HG03175 (cell line): ENCODE measurements at regions not wholly inside any gene's neighbourhood (a gene's known extent, or its start where the extent isn't known, plus 50 kb on each side); places are given as distances from the start of the nearest gene placed in this dataset.
"Not testable (repeated sequence)": the region's sequence is repeated elsewhere in the genome, so short reads cannot be mapped to it uniquely, and the experiment has no call there.

Source experiments
- ATAC-seq: cut with Tn5 transposase; IDR thresholded peaks from one replicate; pipeline ENCODE4 v1.9.1; 2021; ENCODE audit warnings: mild to moderate bottlenecking, moderate library complexity; ENCODE audit not compliant: unreplicated experiment

DNA sequence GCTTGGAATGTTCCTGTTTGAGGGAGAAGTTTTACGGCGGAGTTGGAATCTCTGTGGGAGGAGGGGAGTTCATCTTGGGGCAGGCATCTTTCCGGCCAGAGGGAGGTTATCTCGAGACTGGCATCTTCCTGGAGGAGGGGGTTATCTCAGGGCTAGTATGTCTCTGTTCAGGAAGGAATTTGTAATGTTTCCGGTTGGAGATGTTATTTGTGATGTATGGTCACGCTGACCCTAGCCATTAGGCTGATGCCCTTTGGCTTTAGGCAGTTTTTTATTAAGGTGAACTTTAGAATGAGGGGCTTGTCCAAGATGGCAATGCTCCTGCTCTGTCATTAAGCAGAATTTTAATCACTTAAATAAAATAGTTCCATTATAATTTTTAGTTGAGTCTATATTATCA, 449.7 kb downstream of the PCDH10 start:
- no peak for ATAC-seq

DNA sequence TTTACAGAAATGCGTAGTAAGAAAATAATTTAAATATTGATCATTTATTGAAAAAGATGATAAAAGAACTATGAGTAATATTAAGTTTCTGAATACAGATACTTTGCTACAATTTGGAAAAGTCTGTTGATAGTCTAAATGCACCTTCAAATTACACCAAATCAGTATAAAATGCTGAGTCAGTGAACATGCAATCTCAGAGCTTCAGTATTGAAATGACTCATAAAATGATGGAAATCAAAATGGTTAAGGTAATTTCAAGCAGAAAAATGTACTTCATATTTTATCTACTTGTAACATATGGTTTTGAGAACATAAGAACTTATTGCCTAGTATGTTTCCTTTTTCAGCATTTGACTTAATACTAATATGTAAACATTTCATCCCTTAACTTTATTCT, 448.2 kb downstream of the PCDH10 start:
- ATAC-seq = no peak

DNA sequence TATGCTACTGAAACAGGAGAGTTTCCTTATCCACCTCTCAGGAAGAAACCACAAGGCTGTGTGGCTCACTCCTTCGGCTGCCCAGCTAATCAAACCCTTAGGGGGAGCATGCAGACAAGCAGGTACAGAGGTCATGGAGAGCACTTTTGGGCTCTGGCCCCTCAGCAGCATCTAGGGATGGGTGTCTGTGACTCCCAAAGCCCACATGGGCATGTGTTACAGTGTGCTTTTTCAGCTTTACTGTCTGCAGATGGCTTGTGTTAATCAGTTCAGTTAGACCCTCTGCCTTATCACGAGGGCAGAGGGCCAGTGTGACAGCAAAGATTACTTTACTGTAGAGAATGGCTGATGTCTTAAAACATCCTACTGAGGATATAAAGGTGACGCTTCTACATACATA, 447.4 kb downstream of the PCDH10 start:
- ATAC-seq = no peak

DNA sequence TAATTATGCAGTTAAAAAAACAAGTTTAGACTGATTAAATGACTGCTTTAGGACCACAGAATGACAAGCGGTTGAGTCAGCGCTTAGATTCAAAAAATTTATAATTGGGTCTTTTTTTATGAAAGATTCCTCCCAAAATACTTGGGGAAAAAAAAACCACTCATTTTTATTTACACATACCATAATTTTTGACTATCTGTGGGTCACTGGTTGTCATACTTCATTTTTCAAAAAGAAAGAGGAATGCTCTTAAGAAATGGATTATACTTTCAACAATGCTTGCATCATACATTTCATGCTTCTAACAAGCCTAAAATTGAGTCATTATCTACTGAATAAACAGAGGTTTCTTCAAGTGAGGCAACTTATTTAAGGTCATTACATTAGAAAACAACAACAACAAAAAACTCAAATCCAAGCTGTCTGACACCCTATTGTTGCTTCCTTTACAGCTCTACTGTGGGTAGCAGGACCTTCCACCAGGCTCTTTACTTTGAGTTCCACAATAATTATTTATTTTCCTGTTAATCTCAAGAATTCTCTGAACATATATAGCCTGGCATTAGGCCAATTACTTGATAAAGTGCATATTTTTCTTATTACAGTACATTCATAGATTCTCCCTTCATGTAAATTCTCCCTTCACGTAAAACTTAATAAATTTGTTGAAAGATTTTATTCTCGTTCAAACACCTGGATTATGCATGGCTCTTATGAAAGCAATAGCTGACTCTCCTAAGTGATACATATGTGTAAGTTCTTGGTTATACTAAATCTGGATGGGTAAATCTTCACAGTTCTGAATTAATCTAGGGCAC, 445.5 kb downstream of the PCDH10 start:
- ATAC-seq = no peak

DNA sequence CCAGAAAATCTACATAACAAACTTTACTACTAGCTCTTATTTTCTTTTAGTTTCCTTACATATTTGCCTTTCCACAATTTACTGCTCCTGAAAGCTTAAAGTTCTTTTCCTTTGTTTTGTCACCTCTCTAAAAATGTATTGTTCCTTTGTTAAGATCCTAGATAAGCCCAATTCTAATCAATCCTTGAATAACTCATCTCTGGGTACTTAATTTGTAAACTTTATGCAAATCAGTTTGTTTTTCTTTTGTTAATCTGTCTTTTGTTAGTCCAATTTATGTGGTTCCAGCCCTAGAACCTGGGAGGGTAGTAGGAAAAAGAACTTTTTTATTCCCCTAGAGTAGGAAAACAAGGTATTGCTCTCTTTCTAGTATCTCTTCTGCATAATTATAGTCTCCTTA, 444.7 kb downstream of the PCDH10 start:
- ATAC-seq = no peak

DNA sequence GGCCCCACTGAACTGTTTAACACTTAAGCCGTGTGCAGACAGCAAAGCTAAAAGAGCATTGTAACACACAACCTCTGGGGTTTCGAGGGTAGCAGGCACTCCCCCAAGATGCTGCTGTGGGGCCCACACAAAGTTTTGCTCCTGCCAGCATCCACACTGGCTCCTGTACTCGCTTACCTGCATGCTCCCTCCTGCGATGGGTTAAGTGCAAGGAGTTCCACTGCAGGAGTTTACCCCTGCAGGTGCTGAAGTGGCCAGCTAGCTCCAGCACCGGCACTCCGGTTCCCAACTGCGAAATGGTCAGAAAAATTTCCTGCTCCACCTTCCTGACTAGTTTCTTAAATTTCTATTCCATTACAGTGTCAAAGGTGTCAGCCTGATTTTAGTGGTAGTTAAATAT, 443.5 kb downstream of the PCDH10 start:
- no peak for ATAC-seq

DNA sequence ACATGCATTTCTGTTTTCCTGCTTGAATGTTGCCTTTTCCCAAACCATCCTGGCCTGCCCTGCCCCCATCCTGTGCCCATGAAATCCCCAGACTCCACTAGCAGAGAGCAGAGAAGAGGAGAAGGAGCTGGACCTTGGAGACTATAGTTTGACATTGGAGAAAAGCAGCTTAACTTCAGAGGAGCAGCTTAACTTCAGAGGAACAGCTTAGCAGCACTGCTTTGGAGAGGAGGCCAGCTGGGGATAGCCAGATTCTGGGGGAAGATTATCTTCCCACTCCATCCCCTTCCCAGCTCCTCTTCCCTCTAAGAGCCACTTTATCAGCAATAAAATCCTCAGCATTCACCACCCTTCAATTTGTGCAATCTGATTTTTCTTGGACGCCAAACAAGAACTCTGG, 443.0 kb downstream of the PCDH10 start:
- no peak for ATAC-seq

DNA sequence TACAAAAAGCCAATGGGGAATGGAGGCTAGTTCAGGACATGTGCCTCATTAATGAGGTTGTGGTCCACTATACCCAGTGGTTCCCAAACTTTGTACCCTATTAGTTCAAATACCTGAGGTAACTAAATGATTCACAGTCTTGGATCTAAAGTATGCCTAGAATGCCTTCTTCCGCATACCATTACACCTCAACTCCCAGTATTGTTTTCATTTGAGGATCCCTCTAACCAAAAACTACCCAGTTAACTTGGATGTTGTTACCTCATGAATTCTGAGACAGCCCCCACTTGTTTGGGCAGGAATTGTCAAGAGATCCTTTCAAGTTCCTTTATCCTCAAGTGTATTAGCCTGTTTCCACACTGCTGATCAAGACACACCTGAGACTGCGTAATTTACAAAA, 439.2 kb downstream of the PCDH10 start:
- ATAC-seq = no peak

DNA sequence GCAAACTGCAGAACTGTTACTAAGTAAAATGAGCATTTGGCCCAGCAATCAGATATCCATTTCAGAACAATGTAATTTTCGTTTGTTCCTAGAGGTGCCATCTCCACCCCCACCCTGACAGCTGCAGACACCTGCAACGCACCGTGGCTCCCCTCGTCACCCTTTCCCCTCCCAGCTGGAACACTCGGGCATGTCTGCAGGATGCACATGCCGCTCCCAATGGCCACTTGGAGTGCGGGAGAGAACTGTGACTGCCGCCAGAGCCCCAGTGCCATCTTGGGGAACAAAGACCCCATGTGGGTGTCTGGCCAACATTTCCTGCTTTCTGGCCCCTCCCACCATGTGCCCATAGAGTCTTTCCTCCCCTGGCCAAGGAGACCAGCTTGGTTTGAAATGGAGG, 436.2 kb downstream of the PCDH10 start:
- no peak for ATAC-seq

DNA sequence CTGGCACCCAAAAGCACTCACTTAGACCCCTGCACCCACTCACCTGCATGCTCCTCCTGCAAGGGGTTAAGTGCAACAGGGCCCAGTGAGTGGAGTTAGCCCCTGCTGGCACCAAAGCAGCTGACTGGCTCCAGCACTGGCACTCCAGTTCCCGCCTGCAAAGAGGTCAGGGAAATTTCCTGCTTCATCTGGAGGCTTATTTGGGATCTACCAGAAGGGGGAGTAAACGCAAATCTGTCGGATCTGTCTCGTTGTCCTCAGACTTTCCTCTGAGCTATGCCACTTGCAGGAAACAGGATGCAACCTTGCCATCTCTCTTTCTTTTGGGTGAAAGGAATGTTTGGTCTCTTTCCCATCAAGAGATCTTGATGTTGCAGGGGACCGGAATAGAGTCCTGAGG, 435.6 kb downstream of the PCDH10 start:
- no peak for ATAC-seq

DNA sequence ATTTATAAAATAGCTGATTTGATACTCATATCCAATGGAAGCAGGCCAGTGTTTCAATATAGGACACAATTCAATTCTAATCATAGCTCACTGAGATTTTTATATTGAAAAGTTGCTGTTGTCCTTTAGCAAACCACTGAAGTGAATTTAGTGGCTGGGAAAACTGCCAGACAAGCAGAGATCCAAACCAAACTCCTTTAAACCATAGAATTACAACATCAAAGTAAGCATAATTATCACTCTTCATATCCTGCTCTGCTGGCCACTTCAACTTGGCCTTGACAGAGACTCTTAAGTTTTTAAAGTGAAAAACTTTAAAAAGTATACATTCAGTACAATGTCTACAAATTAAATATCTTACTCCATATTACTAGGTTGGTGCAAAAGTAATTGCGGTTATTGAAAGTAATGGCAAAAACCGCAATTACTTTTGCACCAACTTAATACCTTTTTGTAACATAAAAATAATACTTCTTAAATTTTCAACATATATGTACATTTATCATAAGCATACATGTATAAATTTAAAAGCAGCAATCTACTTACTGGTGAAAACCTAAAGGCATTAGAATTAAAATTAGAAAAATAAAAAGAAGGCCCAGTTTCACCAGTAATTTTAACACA, 433.0 kb downstream of the PCDH10 start:
- no peak for ATAC-seq

DNA sequence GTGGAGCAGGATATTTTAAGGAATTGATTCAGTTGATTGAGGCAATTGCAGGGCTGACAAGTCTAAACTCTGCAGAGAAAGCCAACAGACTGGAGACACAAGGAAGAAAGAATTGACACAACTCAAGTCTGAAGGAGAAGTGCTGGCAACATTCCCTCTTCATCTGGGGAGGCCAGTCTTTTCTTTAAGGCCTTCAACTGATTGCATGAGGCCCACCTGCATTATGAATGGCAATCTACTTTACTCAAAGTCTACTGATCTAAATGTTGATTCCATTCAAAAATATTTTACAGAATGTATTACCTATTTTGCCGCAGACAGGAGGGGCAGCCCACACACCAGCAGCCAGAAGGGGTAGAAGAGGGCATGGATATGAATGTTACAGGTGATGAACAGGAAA, 425.2 kb downstream of the PCDH10 start:
- no peak for ATAC-seq

DNA sequence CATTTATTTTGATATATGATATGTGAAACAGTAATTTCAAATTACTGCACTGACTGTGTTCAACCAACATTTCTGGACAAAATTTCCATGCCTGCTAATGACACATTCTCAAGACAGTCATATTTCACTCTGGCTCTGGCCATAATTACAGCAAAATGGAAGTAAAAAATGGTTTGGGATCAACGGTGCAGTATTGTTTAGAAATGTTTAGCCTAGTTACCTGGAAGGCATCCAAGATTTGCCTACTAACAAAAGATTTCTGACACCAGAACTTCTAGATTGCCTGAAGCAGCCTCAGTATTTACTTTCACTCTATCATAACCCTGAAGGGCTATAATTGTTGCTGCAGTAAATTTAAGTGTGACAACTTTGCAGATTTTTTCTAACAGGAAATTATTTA, 416.3 kb downstream of the PCDH10 start:
- ATAC-seq = no peak

DNA sequence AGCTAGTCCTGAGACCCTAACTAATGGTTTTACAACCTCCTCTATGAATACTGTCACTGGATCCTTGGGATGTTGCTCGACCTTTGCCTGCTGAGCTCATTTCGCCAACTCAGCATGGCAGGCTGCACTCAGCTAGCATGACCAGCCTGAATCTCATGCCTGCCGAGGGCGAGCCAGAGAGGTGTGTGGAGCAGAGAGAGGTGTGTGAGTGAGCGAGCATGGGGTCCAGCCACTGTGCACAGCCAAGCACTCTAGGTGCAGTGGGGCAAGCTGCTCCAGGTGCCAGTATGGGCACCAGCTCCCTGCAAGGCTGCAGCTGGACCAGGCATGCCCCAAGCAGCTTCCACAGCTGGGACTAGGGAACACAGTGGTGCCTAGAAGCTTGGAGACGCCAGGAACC, 410.9 kb downstream of the PCDH10 start:
- ATAC-seq = no peak

DNA sequence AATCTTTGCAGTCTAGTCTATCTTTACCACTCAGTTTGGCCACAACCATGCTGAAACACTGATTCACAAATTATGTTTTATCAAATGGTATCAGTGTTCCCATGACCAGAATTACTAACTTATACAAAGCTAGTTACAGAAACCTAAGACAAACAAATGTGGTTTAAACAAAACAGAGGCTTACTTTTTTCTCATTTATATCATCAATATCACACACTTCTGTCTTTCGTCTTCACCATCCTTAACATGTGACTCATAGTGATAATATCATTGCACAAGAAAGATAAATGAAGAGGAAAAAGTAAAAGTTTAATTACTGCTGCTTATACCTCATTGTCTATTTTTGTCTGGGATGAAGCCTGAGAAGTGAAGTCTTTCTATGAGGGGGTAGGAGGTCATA, 406.6 kb downstream of the PCDH10 start:
- no peak for ATAC-seq

DNA sequence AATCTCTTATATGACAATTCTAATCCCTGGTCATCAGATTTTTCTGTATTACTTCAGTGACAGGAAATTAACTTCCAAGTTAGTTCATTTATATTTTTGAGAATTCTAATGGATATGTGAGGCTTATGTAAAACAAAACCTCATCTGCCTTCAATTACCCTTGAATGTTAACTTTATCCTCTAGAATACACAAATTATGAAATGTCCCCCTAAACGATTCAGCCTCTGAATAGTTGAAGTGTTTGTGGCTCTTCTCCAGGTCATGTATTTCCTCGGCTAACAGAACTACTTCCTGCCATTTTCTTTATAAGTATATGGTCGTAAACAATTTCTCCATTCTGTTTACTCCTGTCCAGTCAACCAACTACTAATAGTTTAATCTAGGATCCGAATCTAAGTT, 401.3 kb downstream of the PCDH10 start:
- ATAC-seq = no peak

DNA sequence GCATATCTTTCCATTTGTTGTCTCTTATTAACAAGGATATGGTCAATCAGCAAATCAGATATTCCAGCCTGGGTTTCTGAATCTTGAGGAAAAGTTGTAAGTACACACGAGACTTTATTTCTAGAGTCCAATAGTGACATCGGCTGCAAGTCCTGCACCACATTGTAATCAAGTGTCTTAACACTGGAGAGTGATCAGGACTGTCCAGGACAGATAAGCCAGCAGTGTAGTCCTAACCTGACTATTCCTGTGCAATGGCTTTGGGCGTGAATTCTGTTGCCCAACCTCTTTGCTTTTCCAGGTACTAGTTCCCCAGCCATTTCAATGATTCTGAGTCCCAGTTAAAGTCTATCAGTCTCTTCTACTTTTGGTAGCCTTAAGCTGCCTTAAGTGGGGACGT, 395.0 kb downstream of the PCDH10 start:
- ATAC-seq = no peak

DNA sequence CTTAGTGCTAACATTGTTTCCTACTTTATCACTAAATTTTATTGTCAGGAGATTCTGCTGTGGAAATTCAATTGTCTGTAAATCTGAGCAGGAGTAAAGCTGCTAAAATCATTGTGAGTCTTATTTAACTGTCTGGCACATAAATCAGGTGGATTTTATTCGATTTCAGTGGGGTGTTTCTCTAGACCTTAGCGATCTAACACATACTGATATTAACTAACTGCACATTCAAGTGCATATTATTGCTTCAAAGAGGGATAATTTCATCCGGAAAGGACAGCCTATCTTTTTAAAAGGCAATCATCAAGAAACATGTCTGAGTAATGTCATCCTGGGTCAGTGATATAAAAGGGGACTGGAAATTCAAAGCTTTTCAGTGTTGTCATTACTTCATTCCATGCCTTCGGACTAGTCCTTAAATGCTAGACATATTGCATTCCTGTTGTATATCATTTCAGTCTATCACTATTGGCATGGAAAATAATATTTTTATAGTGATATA, 388.7 kb downstream of the PCDH10 start:
- ATAC-seq = no peak

DNA sequence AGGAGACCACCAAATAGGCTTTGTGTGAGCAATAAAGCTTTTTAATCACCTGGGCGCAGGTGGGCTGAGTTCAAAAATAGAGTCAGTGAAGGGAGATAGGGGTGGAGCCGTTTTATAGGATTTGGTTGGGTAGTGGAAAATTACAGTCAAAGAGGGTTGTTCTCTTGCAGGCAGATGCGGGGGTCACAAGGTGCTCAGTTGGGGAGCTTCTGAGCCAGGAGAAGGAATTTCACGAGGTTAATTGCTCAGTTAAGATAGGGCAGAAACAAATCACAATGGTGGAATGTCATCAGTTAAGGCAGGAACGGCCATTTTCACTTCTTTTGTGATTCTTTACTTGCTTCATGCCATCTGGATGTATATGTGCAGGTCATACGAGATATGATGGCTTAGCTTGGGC, 385.1 kb downstream of the PCDH10 start:
- not testable (repeated sequence) for ATAC-seq

DNA sequence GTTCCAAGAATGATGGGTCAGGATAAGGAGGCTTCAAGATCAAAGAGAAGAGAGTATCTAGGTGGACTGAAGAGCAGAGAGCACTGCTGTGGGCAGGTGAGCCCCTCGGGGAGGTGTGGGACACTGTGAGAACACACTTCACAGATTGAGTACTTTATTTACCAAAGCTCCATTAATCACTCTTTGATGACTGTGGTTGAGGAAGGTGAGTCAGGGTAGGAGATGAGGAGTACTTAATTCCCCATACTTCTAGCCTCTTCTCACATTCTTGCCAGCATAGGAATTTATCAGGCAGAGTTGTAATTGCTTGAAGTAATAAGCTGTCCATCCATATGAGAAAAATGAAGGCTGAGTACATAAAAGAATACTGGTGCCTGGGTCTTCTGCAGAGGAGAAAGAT, 375.3 kb downstream of the PCDH10 start:
- no peak for ATAC-seq

DNA sequence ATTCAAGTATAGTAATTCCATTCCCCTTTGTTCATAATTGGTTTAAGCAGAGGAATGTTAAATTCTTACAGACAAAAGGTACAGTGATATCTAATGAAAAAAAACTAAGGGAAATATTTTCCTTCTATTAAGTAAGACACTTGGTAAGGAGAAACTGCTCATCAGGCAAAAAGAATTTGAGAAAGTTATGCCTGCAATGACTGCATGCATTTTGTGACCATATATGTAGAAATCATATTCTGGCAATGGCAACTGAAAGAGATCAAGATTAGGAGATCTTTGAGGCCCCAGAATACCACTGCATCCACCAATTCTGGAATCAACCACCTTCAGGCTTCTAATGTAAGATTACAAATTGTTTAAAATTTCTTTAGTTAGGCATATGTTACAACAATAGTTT, 364.8 kb downstream of the PCDH10 start:
- ATAC-seq = no peak

DNA sequence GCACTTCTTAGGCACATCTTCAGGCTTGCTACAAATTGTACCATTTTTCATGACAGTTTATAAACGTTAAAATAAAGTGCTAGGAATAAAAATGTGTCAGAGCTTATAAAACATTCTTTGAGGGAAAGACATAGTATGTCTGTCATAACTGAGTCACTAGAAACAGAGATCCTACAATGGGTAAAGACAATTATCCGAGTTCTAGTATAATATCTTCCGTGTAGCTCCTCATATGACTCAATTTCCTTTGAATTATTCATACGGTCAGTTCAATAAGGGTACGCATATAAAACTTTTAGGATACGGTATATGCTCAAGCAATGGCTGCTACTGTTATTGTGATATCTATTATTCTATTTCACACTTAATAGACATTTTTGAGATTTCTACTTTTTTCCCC, 349.1 kb downstream of the PCDH10 start:
- no peak for ATAC-seq

DNA sequence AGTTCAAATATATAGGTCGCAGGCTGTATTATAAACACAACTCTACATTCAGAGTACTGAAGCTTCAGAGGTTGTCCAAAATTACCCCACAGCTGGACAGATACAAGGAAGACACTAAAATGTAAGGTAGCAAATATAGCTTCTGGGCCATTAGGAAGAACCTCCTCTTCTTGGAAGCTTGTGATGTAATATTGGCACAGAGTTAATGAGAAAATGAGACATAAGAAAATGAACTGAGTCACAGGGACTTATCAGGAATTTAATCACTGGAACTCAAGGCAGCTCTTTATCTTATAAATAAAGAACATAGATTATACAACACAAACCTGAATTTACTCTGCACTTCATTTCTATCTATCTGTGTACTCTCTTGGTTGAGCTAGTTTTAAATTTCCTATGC, 344.7 kb downstream of the PCDH10 start:
- ATAC-seq = no peak
